ENCODE measurements at regions not wholly inside any gene's neighbourhood (a gene's known extent, or its start where the extent isn't known, plus 50 kb on each side); places are given as distances from the start of the nearest gene placed in this dataset.

- no peak overlapping the region for H3K4me3 ChIP-seq
- intact Hi-C loops (cut with DNase I; ENCODE audit: low total_unique reads) = loop anchor here (2.0 kb wide), 1 partner anchor 181 kb away; no protein-coding TSS in a partner anchor
- H3K36me3 ChIP-seq = no peaks in the 10 kb centered on the region
- H3K27ac ChIP-seq = no peak overlapping the region
- no peaks in the 10 kb centered on the region for H3K9me3 ChIP-seq
- peaks cover 3 to 44% of the 10 kb centered on the region in 2 donors for H3K27me3 ChIP-seq
- no peak for DNase-seq (ENCODE audit: low spot score in 2 of 2)
- TF ChIP-seq CTCF (IDR thresholded peaks at IDR 0.05) (no peak), POLR2A (IDR thresholded peaks at IDR 0.05) (no peak), POLR2AphosphoS5 (IDR thresholded peaks at IDR 0.05) (no peak)
- H3K4me1 ChIP-seq = no peaks in the 10 kb centered on the region
These were observed 187.2 kb downstream of the FOXL1 start for GRCh38 chr16:86765389-86766026.

- Histone ChIP-seq H3K4me1 (no peaks in the 10 kb centered on the region), H3K27me3 (peaks cover 0 to 37% of the 10 kb centered on the region in 2 donors), H3K36me3 (no peaks in the 10 kb centered on the region), H3K4me3 (no peak overlapping the region), H3K27ac (no peak overlapping the region), H3K9me3 (no peaks in the 10 kb centered on the region)
- no peak for TF ChIP-seq POLR2A (IDR thresholded peaks at IDR 0.05)
- TF ChIP-seq CTCF (IDR thresholded peaks at IDR 0.05) = no peak
- TF ChIP-seq POLR2AphosphoS5 (IDR thresholded peaks at IDR 0.05) = no peak
- intact Hi-C loops (cut with DNase I; ENCODE audit: low total_unique reads) = no loop called here
- DNase-seq (ENCODE audit: low spot score in 2 of 2) = no peak
These were observed 188.4 kb downstream of the FOXL1 start for GRCh38 chr16:86766700-86767099.

- Histone ChIP-seq H3K36me3 (no peaks in the 10 kb centered on the region), H3K4me1 (no peaks in the 10 kb centered on the region), H3K4me3 (no peak overlapping the region), H3K9me3 (no peaks in the 10 kb centered on the region), H3K27me3 (peaks cover 0 to 30% of the 10 kb centered on the region in 2 donors), H3K27ac (no peak overlapping the region)
- no peak for DNase-seq (ENCODE audit: low spot score in 2 of 2)
- intact Hi-C loops (cut with DNase I; ENCODE audit: low total_unique reads) = no loop called here
- TF ChIP-seq POLR2A (IDR thresholded peaks at IDR 0.05) (no peak), CTCF (IDR thresholded peaks at IDR 0.05) (no peak), POLR2AphosphoS5 (IDR thresholded peaks at IDR 0.05) (no peak)
These were observed 190.0 kb downstream of the FOXL1 start for GRCh38 chr16:86768228-86768791.

- Histone ChIP-seq H3K27ac (no peak overlapping the region), H3K36me3 (no peaks in the 10 kb centered on the region), H3K4me3 (no peak overlapping the region), H3K27me3 (peaks cover 0 to 30% of the 10 kb centered on the region in 2 donors), H3K4me1 (no peaks in the 10 kb centered on the region), H3K9me3 (no peaks in the 10 kb centered on the region)
- no peak for DNase-seq (ENCODE audit: low spot score in 2 of 2)
- intact Hi-C loops (cut with DNase I; ENCODE audit: low total_unique reads) = no loop called here
- TF ChIP-seq POLR2AphosphoS5 (IDR thresholded peaks at IDR 0.05) (no peak), CTCF (IDR thresholded peaks at IDR 0.05) (no peak), POLR2A (IDR thresholded peaks at IDR 0.05) (no peak)
These were observed 190.7 kb downstream of the FOXL1 start for GRCh38 chr16:86768999-86769398.
